CD8-positive, alpha-beta memory T cell (primary cell): ENCODE measurements at regions not wholly inside any gene's neighbourhood (a gene's known extent, or its start where the extent isn't known, plus 50 kb on each side); places are given as distances from the start of the nearest gene placed in this dataset.

Experiments
- CTCF ChIA-PET: fragments of 350-600 bp; sonication (Branson Sonifier 250); formaldehyde crosslinking; loops from one replicate; lab custom pipeline; 2021; ENCODE audit warnings: antibody characterized with exemption; lab: Charles Lee
- POLR2A ChIA-PET: fragments of 350-600 bp; sonication (Branson Sonifier 250); formaldehyde crosslinking; loops from one replicate; lab custom pipeline; 2021; ENCODE audit warnings: antibody characterized with exemption; lab: Charles Lee
- DNase-seq, 5 donors: peaks; one replicate each; pipeline versions ENCODE4 v3.0.0 to v3.0.0-alpha.2; 2020 to 2022; ENCODE audit warnings: mixed read lengths in 1 of 5
- H3K27ac ChIP-seq: one replicate; pipeline ENCODE4 v1.7.0; 2013; ENCODE audit warnings: low read depth, mild to moderate bottlenecking, low read length, moderate library complexity
- H3K27me3 ChIP-seq: 2 replicates; pipeline ENCODE4 v1.7.0; 2013; ENCODE audit warnings: low read length, mild to moderate bottlenecking; ENCODE audit not compliant: insufficient read depth, poor library complexity, severe bottlenecking
- H3K36me3 ChIP-seq: 2 replicates; pipeline ENCODE4 v1.7.0; 2013; ENCODE audit warnings: mild to moderate bottlenecking, low read length, moderate library complexity; ENCODE audit not compliant: insufficient read depth
- H3K4me1 ChIP-seq: 2 replicates; pipeline ENCODE4 v1.7.0; 2013; ENCODE audit warnings: mild to moderate bottlenecking, low read length, moderate library complexity; ENCODE audit not compliant: insufficient read depth
- H3K4me3 ChIP-seq: 2 replicates; pipeline ENCODE4 v1.7.0; 2013; ENCODE audit warnings: mild to moderate bottlenecking, low read length
- H3K9me3 ChIP-seq: 2 replicates; pipeline ENCODE4 v1.7.0; 2013; ENCODE audit warnings: mild to moderate bottlenecking, low read length
- H3K27ac Mint-ChIP-seq, 8 donors: one replicate each; pipeline ENCODE4 v1.8.0; 2020 to 2021; ENCODE audit warnings: mixed read lengths in 8 of 8, mild to moderate bottlenecking in 6 of 8, inconsistent platforms in 3 of 8, moderate library complexity in 3 of 8
- H3K27me3 Mint-ChIP-seq, 2 donors: one replicate each; pipeline ENCODE4 v1.8.0; 2020 to 2021; ENCODE audit warnings: mixed read lengths in 2 of 2, mild to moderate bottlenecking in 1 of 2, moderate library complexity in 1 of 2
- H3K36me3 Mint-ChIP-seq, 3 donors: one replicate each; pipeline ENCODE4 v1.8.0; 2020 to 2021; ENCODE audit warnings: mixed read lengths in 3 of 3, inconsistent platforms in 1 of 3, mild to moderate bottlenecking in 1 of 3
- H3K4me1 Mint-ChIP-seq, 3 donors: one replicate each; pipeline ENCODE4 v1.8.0; 2020 to 2021; ENCODE audit warnings: mixed read lengths in 3 of 3, inconsistent platforms in 1 of 3, mild to moderate bottlenecking in 1 of 3
- H3K4me3 Mint-ChIP-seq, 7 donors: one replicate each; pipeline ENCODE4 v1.8.0; 2020 to 2021; ENCODE audit warnings: mixed read lengths in 7 of 7, mild to moderate bottlenecking in 6 of 7, moderate library complexity in 4 of 7, inconsistent platforms in 2 of 7
- H3K9me3 Mint-ChIP-seq, 5 donors: one replicate each; pipeline ENCODE4 v1.8.0; 2020 to 2022; ENCODE audit warnings: mixed read lengths in 5 of 5, mild to moderate bottlenecking in 3 of 5, moderate library complexity in 2 of 5, inconsistent platforms in 1 of 5

- peak overlapping the region; percentile 16 for H3K4me3 ChIP-seq
- H3K9me3 ChIP-seq = no peaks in the 10 kb centered on the region
- peak overlapping the region in 1 of 8 donors; percentile 42 for H3K27ac Mint-ChIP-seq
- H3K9me3 Mint-ChIP-seq = peaks cover 0 to 2% (median 0%) of the 10 kb centered on the region in 5 donors
- no peaks in the 10 kb centered on the region for H3K27me3 ChIP-seq
- H3K4me3 Mint-ChIP-seq = peak overlapping the region in 2 of 7 donors; percentile 6 to 24
- no peaks in the 10 kb centered on the region for H3K36me3 ChIP-seq
- H3K4me1 Mint-ChIP-seq = peaks cover 12 to 32% (median 20%) of the 10 kb centered on the region in 3 donors
- no peak for DNase-seq
- H3K27me3 Mint-ChIP-seq = peaks cover 0 to 2% of the 10 kb centered on the region in 2 donors
- peaks cover 40% of the 10 kb centered on the region for H3K4me1 ChIP-seq
- ChIA-PET POLR2A (no interaction called here), CTCF (no interaction called here)
- no peaks in the 10 kb centered on the region for H3K36me3 Mint-ChIP-seq
- H3K27ac ChIP-seq = no peak overlapping the region
These were observed 666.1 kb downstream of the BCL11A start for GRCh38 chr2:59887366-59887765.

GRCh38 chr2:59886759-59887158, 666.7 kb downstream of the BCL11A start:
- H3K36me3 Mint-ChIP-seq = no peaks in the 10 kb centered on the region
- ChIA-PET CTCF (no interaction called here), POLR2A (no interaction called here)
- Histone ChIP-seq H3K4me3 (no peak overlapping the region), H3K27ac (no peak overlapping the region), H3K9me3 (no peaks in the 10 kb centered on the region), H3K27me3 (no peaks in the 10 kb centered on the region), H3K36me3 (no peaks in the 10 kb centered on the region), H3K4me1 (peaks cover 40% of the 10 kb centered on the region)
- H3K4me3 Mint-ChIP-seq = no peak overlapping the region
- peaks cover 12 to 32% (median 20%) of the 10 kb centered on the region in 3 donors for H3K4me1 Mint-ChIP-seq
- no peak overlapping the region for H3K27ac Mint-ChIP-seq
- peaks cover 0 to 2% (median 0%) of the 10 kb centered on the region in 5 donors for H3K9me3 Mint-ChIP-seq
- peak in 1 of 5 donors; percentile 5 for DNase-seq
- H3K27me3 Mint-ChIP-seq = peaks cover 0 to 2% of the 10 kb centered on the region in 2 donors

GRCh38 chr2:59885541-59885940, 667.9 kb downstream of the BCL11A start:
- H3K4me3 Mint-ChIP-seq = peak overlapping the region in 1 of 7 donors; percentile 34
- peaks cover 40% of the 10 kb centered on the region for H3K4me1 ChIP-seq
- no peaks in the 10 kb centered on the region for H3K9me3 ChIP-seq
- CTCF ChIA-PET = no interaction called here
- peaks cover 0 to 2% of the 10 kb centered on the region in 2 donors for H3K27me3 Mint-ChIP-seq
- no peaks in the 10 kb centered on the region for H3K27me3 ChIP-seq
- H3K4me3 ChIP-seq = no peak overlapping the region
- peak overlapping the region in 1 of 8 donors; percentile 43 for H3K27ac Mint-ChIP-seq
- no peaks in the 10 kb centered on the region for H3K9me3 Mint-ChIP-seq
- H3K4me1 Mint-ChIP-seq = peaks cover 12 to 32% (median 20%) of the 10 kb centered on the region in 3 donors
- no peaks in the 10 kb centered on the region for H3K36me3 Mint-ChIP-seq
- POLR2A ChIA-PET = no interaction called here
- no peak overlapping the region for H3K27ac ChIP-seq
- DNase-seq = peak in 1 of 5 donors; percentile 63
- H3K36me3 ChIP-seq = no peaks in the 10 kb centered on the region

- Mint-ChIP-seq H3K36me3 (no peaks in the 10 kb centered on the region), H3K27ac (no peak overlapping the region), H3K27me3 (no peaks in the 10 kb centered on the region), H3K4me3 (no peak overlapping the region), H3K9me3 (no peaks in the 10 kb centered on the region), H3K4me1 (peaks cover 12 to 32% (median 20%) of the 10 kb centered on the region in 3 donors)
- ChIA-PET CTCF (interaction anchor here (0.6 kb wide), 1 partner anchor 10 kb away, joined by 3 read pairs; no protein-coding TSS in a partner anchor), POLR2A (interaction anchor here (0.6 kb wide), 1 partner anchor 59 kb away, joined by 4 read pairs; no protein-coding TSS in a partner anchor)
- Histone ChIP-seq H3K9me3 (no peaks in the 10 kb centered on the region), H3K27me3 (no peaks in the 10 kb centered on the region), H3K27ac (no peak overlapping the region), H3K36me3 (no peaks in the 10 kb centered on the region), H3K4me3 (no peak overlapping the region), H3K4me1 (peaks cover 38% of the 10 kb centered on the region)
- DNase-seq = no peak
These were observed 669.3 kb downstream of the BCL11A start for GRCh38 chr2:59884166-59884565.

- no peak for DNase-seq
- H3K27me3 Mint-ChIP-seq = no peaks in the 10 kb centered on the region
- H3K4me1 ChIP-seq = peaks cover 27% of the 10 kb centered on the region
- no peaks in the 10 kb centered on the region for H3K36me3 ChIP-seq
- ChIA-PET POLR2A (no interaction called here), CTCF (no interaction called here)
- no peaks in the 10 kb centered on the region for H3K36me3 Mint-ChIP-seq
- no peak overlapping the region for H3K27ac Mint-ChIP-seq
- H3K27me3 ChIP-seq = no peaks in the 10 kb centered on the region
- no peaks in the 10 kb centered on the region for H3K9me3 ChIP-seq
- H3K4me3 Mint-ChIP-seq = no peak overlapping the region
- no peaks in the 10 kb centered on the region for H3K9me3 Mint-ChIP-seq
- no peak overlapping the region for H3K27ac ChIP-seq
- H3K4me3 ChIP-seq = no peak overlapping the region
- H3K4me1 Mint-ChIP-seq = peaks cover 9 to 24% (median 13%) of the 10 kb centered on the region in 3 donors
These were observed 670.6 kb downstream of the BCL11A start for GRCh38 chr2:59882822-59883221.

GRCh38 chr2:59882279-59882678, 671.2 kb downstream of the BCL11A start:
- ChIA-PET POLR2A (no interaction called here), CTCF (no interaction called here)
- no peak overlapping the region for H3K4me3 ChIP-seq
- no peaks in the 10 kb centered on the region for H3K9me3 ChIP-seq
- Mint-ChIP-seq H3K9me3 (no peaks in the 10 kb centered on the region), H3K36me3 (no peaks in the 10 kb centered on the region), H3K4me1 (peaks cover 4 to 18% (median 7%) of the 10 kb centered on the region in 3 donors), H3K27me3 (no peaks in the 10 kb centered on the region), H3K27ac (no peak overlapping the region), H3K4me3 (no peak overlapping the region)
- no peaks in the 10 kb centered on the region for H3K27me3 ChIP-seq
- no peak for DNase-seq
- no peak overlapping the region for H3K27ac ChIP-seq
- peaks cover 22% of the 10 kb centered on the region for H3K4me1 ChIP-seq
- H3K36me3 ChIP-seq = no peaks in the 10 kb centered on the region

GRCh38 chr2:59881218-59881617, 672.2 kb downstream of the BCL11A start:
- H3K4me3 Mint-ChIP-seq = no peak overlapping the region
- no peaks in the 10 kb centered on the region for H3K27me3 Mint-ChIP-seq
- CTCF ChIA-PET = no interaction called here

GRCh38 chr2:59879700-59880131, 673.7 kb downstream of the BCL11A start:
- Histone ChIP-seq H3K27me3 (no peaks in the 10 kb centered on the region), H3K4me1 (no peaks in the 10 kb centered on the region), H3K36me3 (no peaks in the 10 kb centered on the region), H3K27ac (no peak overlapping the region), H3K4me3 (no peak overlapping the region), H3K9me3 (no peaks in the 10 kb centered on the region)
- H3K27me3 Mint-ChIP-seq = peaks cover 0 to 2% of the 10 kb centered on the region in 2 donors
- DNase-seq = no peak
- H3K4me1 Mint-ChIP-seq = no peaks in the 10 kb centered on the region
- H3K4me3 Mint-ChIP-seq = no peak overlapping the region
- ChIA-PET CTCF (no interaction called here), POLR2A (no interaction called here)
- H3K36me3 Mint-ChIP-seq = no peaks in the 10 kb centered on the region
- H3K9me3 Mint-ChIP-seq = no peaks in the 10 kb centered on the region
- H3K27ac Mint-ChIP-seq = no peak overlapping the region

More at GRCh38 chr2:59881218-59881617, 672.2 kb downstream of the BCL11A start:
- H3K27ac ChIP-seq = no peak overlapping the region
- POLR2A ChIA-PET = no interaction called here
- no peak overlapping the region for H3K27ac Mint-ChIP-seq
- peaks cover 11% of the 10 kb centered on the region for H3K4me1 ChIP-seq
- H3K36me3 Mint-ChIP-seq = no peaks in the 10 kb centered on the region
- no peak for DNase-seq
- H3K4me1 Mint-ChIP-seq = peaks cover 2 to 9% (median 3%) of the 10 kb centered on the region in 3 donors
- H3K27me3 ChIP-seq = no peaks in the 10 kb centered on the region
- H3K9me3 ChIP-seq = no peaks in the 10 kb centered on the region
- no peak overlapping the region for H3K4me3 ChIP-seq
- no peaks in the 10 kb centered on the region for H3K36me3 ChIP-seq
- H3K9me3 Mint-ChIP-seq = no peaks in the 10 kb centered on the region
